Gastrocnemius medialis (tissue), 4 donors: ENCODE measurements at regions not wholly inside any gene's neighbourhood (a gene's known extent, or its start where the extent isn't known, plus 50 kb on each side); places are given as distances from the start of the nearest gene placed in this dataset.
"Not testable (repeated sequence)": the region's sequence is repeated elsewhere in the genome, so short reads cannot be mapped to it uniquely, and the experiment has no call there.

Experiments
- ATAC-seq, 2 donors: fragments of 150-250 bp; one replicate each; pipeline ENCODE4 v1.9.1; 2016
- DNase-seq, 2 donors: peaks; one replicate each; pipeline ENCODE4 v3.0.0-alpha.2; 2019
- H3K27ac ChIP-seq, 4 donors: fragments of 200-600 bp; sonication (generic); 1 replicate in 1 of 4; 2 replicates in 3 of 4; pipeline ENCODE4 v1.5.1; 2016 to 2018; ENCODE audit warnings: mild to moderate bottlenecking in 2 of 4, moderate library complexity in 1 of 4
- H3K27me3 ChIP-seq, 3 donors: fragments of 200-600 bp; sonication (generic) in 2 of 3; 1 replicate in 1 of 3; 2 replicates in 2 of 3; pipeline versions ENCODE4 v1.5.1 to v1.6.0; 2016 to 2019; ENCODE audit warnings: mild to moderate bottlenecking in 1 of 3, moderate library complexity in 1 of 3
- H3K36me3 ChIP-seq, 2 donors: fragments of 200-600 bp; sonication (generic) in 1 of 2; one replicate each; pipeline ENCODE4 v1.5.1; 2017 to 2018
- H3K4me1 ChIP-seq, 2 donors: fragments of 200-600 bp; sonication (generic) in 1 of 2; one replicate each; pipeline ENCODE4 v1.5.1; 2016 to 2017; ENCODE audit warnings: mild to moderate bottlenecking in 2 of 2
- H3K4me3 ChIP-seq, 4 donors: fragments of 200-600 bp; sonication (generic) in 3 of 4; 1 replicate in 1 of 4; 2 replicates in 3 of 4; pipeline ENCODE4 v1.5.1; 2016 to 2019; ENCODE audit warnings: mild to moderate bottlenecking in 2 of 4
- H3K9me3 ChIP-seq, 3 donors: fragments of 200-600 bp; sonication (generic) in 2 of 3; 1 replicate in 1 of 3; 2 replicates in 2 of 3; pipeline ENCODE4 v1.5.1; 2016 to 2019
- CTCF ChIP-seq, 5 experiments: fragments of 450-650 bp in 3 of 5; fragments of 200-600 bp in 2 of 5; sonication (generic) in 2 of 5; IDR thresholded peaks in 4 of 5; conservative IDR thresholded peaks in 1 of 5; 1 replicate in 4 of 5; 2 replicates in 1 of 5; pipeline ENCODE4 v1.5.1; 2016 to 2019; ENCODE audit warnings: antibody characterized with exemption in 5 of 5, mild to moderate bottlenecking in 3 of 5, moderate library complexity in 3 of 5
- POLR2A ChIP-seq, 2 donors: fragments of 450-650 bp; IDR thresholded peaks; one replicate each; pipeline ENCODE4 v1.6.1; 2017; ENCODE audit warnings: antibody characterized with exemption in 2 of 2, mild to moderate bottlenecking in 2 of 2, moderate library complexity in 2 of 2
- in situ Hi-C, 4 donors: fragments of 200-750 bp; cut with MboI; loops; one replicate each; pipeline versions ENCODE4 v1.15.0 to v1.8.0; 2017; ENCODE audit warnings: low sequenced_read_pairs in 4 of 4
- intact Hi-C: fragments of 100-400 bp; cut with DNase I; formaldehyde crosslinking; loops from one replicate; pipeline ENCODE4 v1.15.1; 2023; ENCODE audit warnings: low total_unique reads

- no peak overlapping the region for H3K27ac ChIP-seq
- no peaks in the 10 kb centered on the region for H3K9me3 ChIP-seq
- DNase-seq (no peak), ATAC-seq (no peak)
- H3K36me3 ChIP-seq = no peaks in the 10 kb centered on the region
- intact Hi-C loops (no loop called here), in situ Hi-C loops (no loop called here)
- H3K4me1 ChIP-seq = no peaks in the 10 kb centered on the region
- no peak for TF ChIP-seq CTCF (IDR thresholded peaks at IDR 0.05 in 4 of 5, conservative IDR thresholded peaks at IDR 0.05 in 1 of 5)
- H3K4me3 ChIP-seq = no peak overlapping the region
- no peaks in the 10 kb centered on the region for H3K27me3 ChIP-seq
Observed at GRCh38 chr9:68603371-68603770, 62.7 kb upstream of the TMEM252 start.

GRCh38 chr9:68608763-68609162 is 68.1 kb upstream of the TMEM252 start:
- H3K27ac ChIP-seq = no peak overlapping the region
- ATAC-seq (no peak), DNase-seq (no peak)
- H3K27me3 ChIP-seq = no peaks in the 10 kb centered on the region
- H3K4me1 ChIP-seq = no peaks in the 10 kb centered on the region
- H3K9me3 ChIP-seq = no peaks in the 10 kb centered on the region
- no peak for TF ChIP-seq CTCF (IDR thresholded peaks at IDR 0.05 in 4 of 5, conservative IDR thresholded peaks at IDR 0.05 in 1 of 5)
- intact Hi-C loops (no loop called here), in situ Hi-C loops (no loop called here)
- H3K36me3 ChIP-seq = no peaks in the 10 kb centered on the region
- no peak overlapping the region for H3K4me3 ChIP-seq

GRCh38 chr9:68609901-68610415 is 69.3 kb upstream of the TMEM252 start:
- in situ Hi-C loops = no loop called here
- DNase-seq (no peak), ATAC-seq (no peak)
- intact Hi-C loops = no loop called here
- Histone ChIP-seq H3K36me3 (no peaks in the 10 kb centered on the region), H3K4me3 (no peak overlapping the region), H3K27me3 (no peaks in the 10 kb centered on the region), H3K4me1 (no peaks in the 10 kb centered on the region), H3K9me3 (no peaks in the 10 kb centered on the region), H3K27ac (no peak overlapping the region)
- TF ChIP-seq POLR2A (IDR thresholded peaks at IDR 0.05) (no peak), CTCF (IDR thresholded peaks at IDR 0.05 in 4 of 5, conservative IDR thresholded peaks at IDR 0.05 in 1 of 5) (no peak)

- intact Hi-C loops = no loop called here
- Histone ChIP-seq H3K27me3 (no peaks in the 10 kb centered on the region), H3K27ac (no peak overlapping the region), H3K4me1 (no peaks in the 10 kb centered on the region), H3K36me3 (no peaks in the 10 kb centered on the region), H3K4me3 (no peak overlapping the region), H3K9me3 (no peaks in the 10 kb centered on the region)
- in situ Hi-C loops = no loop called here
- DNase-seq (no peak), ATAC-seq (no peak)
- TF ChIP-seq POLR2A (IDR thresholded peaks at IDR 0.05) (no peak), CTCF (IDR thresholded peaks at IDR 0.05 in 4 of 5, conservative IDR thresholded peaks at IDR 0.05 in 1 of 5) (no peak)
Observed at GRCh38 chr9:68614121-68614520, 73.4 kb upstream of the TMEM252 start.

GRCh38 chr9:68617011-68617410 is 76.3 kb upstream of the TMEM252 start:
- DNase-seq, ATAC-seq, H3K9me3 ChIP-seq, H3K27ac ChIP-seq, H3K36me3 ChIP-seq, H3K4me1 ChIP-seq, intact Hi-C loops, in situ Hi-C loops, H3K27me3 ChIP-seq, H3K4me3 ChIP-seq: not testable (repeated sequence)
